Mesothelial cell of epicardium (in vitro differentiated cells): ENCODE measurements at regions not wholly inside any gene's neighbourhood (a gene's known extent, or its start where the extent isn't known, plus 50 kb on each side); places are given as distances from the start of the nearest gene placed in this dataset.
"Not testable (repeated sequence)": the region's sequence is repeated elsewhere in the genome, so short reads cannot be mapped to it uniquely, and the experiment has no call there.

Source experiments
- DNase-seq, 2 experiments: peaks; one replicate each; pipeline ENCODE4 v3.0.0; 2021; ENCODE audit warnings: low spot score in 2 of 2; ENCODE audit not compliant: unreplicated experiment in 2 of 2
- H3K27ac Mint-ChIP-seq: 2 replicates; pipeline ENCODE4 v1.8.0; 2021; ENCODE audit warnings: mixed read lengths
- H3K27me3 Mint-ChIP-seq: 2 replicates; pipeline ENCODE4 v1.8.0; 2021; ENCODE audit warnings: low read depth, mixed read lengths
- H3K36me3 Mint-ChIP-seq: 2 replicates; pipeline ENCODE4 v1.8.0; 2021; ENCODE audit warnings: mixed read lengths
- H3K4me1 Mint-ChIP-seq: 2 replicates; pipeline ENCODE4 v1.8.0; 2021; ENCODE audit warnings: mixed read lengths
- H3K4me3 Mint-ChIP-seq: 2 replicates; pipeline ENCODE4 v1.8.0; 2021; ENCODE audit warnings: mild to moderate bottlenecking, moderate library complexity, mixed read lengths
- H3K9me3 Mint-ChIP-seq: 2 replicates; pipeline ENCODE4 v1.8.0; 2021; ENCODE audit warnings: mixed read lengths
- CTCF ChIP-seq: fragments of 200-600 bp; sonication (generic); IDR thresholded peaks from one replicate; pipeline ENCODE4 v1.5.0; 2021; ENCODE audit warnings: antibody characterized with exemption; ENCODE audit not compliant: unreplicated experiment

GRCh38 chr1:113298941-113299340 lies 91.4 kb upstream of the MAGI3 start:
- Mint-ChIP-seq H3K9me3 (no peaks in the 10 kb centered on the region), H3K4me1 (peaks cover 17% of the 10 kb centered on the region), H3K36me3 (no peaks in the 10 kb centered on the region), H3K4me3 (no peak overlapping the region), H3K27me3 (no peaks in the 10 kb centered on the region), H3K27ac (no peak overlapping the region)
- no peak for TF ChIP-seq CTCF
- no peak for DNase-seq

GRCh38 chr1:113302636-113303035 lies 87.7 kb upstream of the MAGI3 start:
- DNase-seq = no peak
- Mint-ChIP-seq H3K9me3 (no peaks in the 10 kb centered on the region), H3K27me3 (no peaks in the 10 kb centered on the region), H3K4me3 (no peak overlapping the region), H3K36me3 (no peaks in the 10 kb centered on the region), H3K27ac (no peak overlapping the region), H3K4me1 (peaks cover 41% of the 10 kb centered on the region)
- TF ChIP-seq CTCF = no peak

GRCh38 chr1:113303267-113303666 lies 87.0 kb upstream of the MAGI3 start:
- DNase-seq = no peak
- no peak overlapping the region for H3K4me3 Mint-ChIP-seq
- no peak overlapping the region for H3K27ac Mint-ChIP-seq
- no peaks in the 10 kb centered on the region for H3K9me3 Mint-ChIP-seq
- H3K27me3 Mint-ChIP-seq = no peaks in the 10 kb centered on the region
- no peak for TF ChIP-seq CTCF
- peaks cover 47% of the 10 kb centered on the region for H3K4me1 Mint-ChIP-seq
- no peaks in the 10 kb centered on the region for H3K36me3 Mint-ChIP-seq

- not testable (repeated sequence) for H3K27ac Mint-ChIP-seq, H3K27me3 Mint-ChIP-seq, DNase-seq, H3K36me3 Mint-ChIP-seq, H3K9me3 Mint-ChIP-seq, H3K4me3 Mint-ChIP-seq
- H3K4me1 Mint-ChIP-seq = peaks cover 53% of the 10 kb centered on the region
Observed at GRCh38 chr1:113305029-113305428, 85.3 kb upstream of the MAGI3 start.

- Mint-ChIP-seq H3K9me3 (peaks cover 7% of the 10 kb centered on the region), H3K36me3 (peaks cover 6% of the 10 kb centered on the region), H3K4me3 (no peak overlapping the region), H3K27ac (peak overlapping the region; percentile 11), H3K4me1 (peaks cover 45% of the 10 kb centered on the region), H3K27me3 (no peaks in the 10 kb centered on the region)
- no peak for DNase-seq
- no peak for TF ChIP-seq CTCF
Observed at GRCh38 chr1:113307771-113308445, 82.4 kb upstream of the MAGI3 start.

- not testable (repeated sequence) for H3K27ac Mint-ChIP-seq
Observed at GRCh38 chr1:113312651-113313050, 77.7 kb upstream of the MAGI3 start.

GRCh38 chr1:113314600-113314999 lies 75.7 kb upstream of the MAGI3 start:
- DNase-seq = no peak
- Mint-ChIP-seq H3K27me3 (no peaks in the 10 kb centered on the region), H3K4me1 (no peaks in the 10 kb centered on the region), H3K27ac (no peak overlapping the region), H3K9me3 (peaks cover 26% of the 10 kb centered on the region), H3K4me3 (no peak overlapping the region), H3K36me3 (peaks cover 9% of the 10 kb centered on the region)
- TF ChIP-seq CTCF = no peak

More at GRCh38 chr1:113312651-113313050, 77.7 kb upstream of the MAGI3 start:
- not testable (repeated sequence) for H3K36me3 Mint-ChIP-seq, H3K27me3 Mint-ChIP-seq, DNase-seq, H3K4me3 Mint-ChIP-seq
- Mint-ChIP-seq H3K9me3 (peaks cover 26% of the 10 kb centered on the region), H3K4me1 (peaks cover 13% of the 10 kb centered on the region)
